GM18873 (cell line): ENCODE measurements at regions not wholly inside any gene's neighbourhood (a gene's known extent, or its start where the extent isn't known, plus 50 kb on each side); places are given as distances from the start of the nearest gene placed in this dataset.
"Not testable (repeated sequence)": the region's sequence is repeated elsewhere in the genome, so short reads cannot be mapped to it uniquely, and the experiment has no call there.

Source experiments
- ATAC-seq: cut with Tn5 transposase; IDR thresholded peaks from one replicate; pipeline ENCODE4 v1.9.1; 2021; ENCODE audit warnings: mild to moderate bottlenecking, moderate library complexity, moderate number of reproducible peaks; ENCODE audit not compliant: unreplicated experiment, low FRiP score

- ATAC-seq, result no peak
These were observed 375.4 kb downstream of the LTN1 start for GRCh38 chr21:28617300-28617699.

- no peak for ATAC-seq
These were observed 377.4 kb downstream of the LTN1 start for GRCh38 chr21:28615276-28615675.

- ATAC-seq, result no peak
These were observed 377.9 kb downstream of the LTN1 start for GRCh38 chr21:28614791-28615190.

- no peak for ATAC-seq
These were observed 384.0 kb downstream of the LTN1 start for GRCh38 chr21:28608646-28609045.

GRCh38 chr21:28607545-28607944 lies 385.1 kb downstream of the LTN1 start:
- ATAC-seq, result no peak

- peak; percentile 95 for ATAC-seq
These were observed 387.6 kb downstream of the LTN1 start for GRCh38 chr21:28604946-28605537.

- ATAC-seq, result no peak
These were observed 390.1 kb downstream of the LTN1 start for GRCh38 chr21:28602546-28602945.

GRCh38 chr21:28598214-28598613 lies 394.5 kb downstream of the LTN1 start:
- no peak for ATAC-seq

- no peak for ATAC-seq
These were observed 400.3 kb downstream of the LTN1 start for GRCh38 chr21:28592205-28592865.

- no peak for ATAC-seq
These were observed 402.0 kb downstream of the LTN1 start for GRCh38 chr21:28590676-28591075.

GRCh38 chr21:28590026-28590425 lies 402.7 kb downstream of the LTN1 start:
- ATAC-seq, result no peak

GRCh38 chr21:28588997-28589396 lies 403.7 kb downstream of the LTN1 start:
- ATAC-seq, result no peak

- ATAC-seq, result no peak
These were observed 404.9 kb downstream of the LTN1 start for GRCh38 chr21:28587748-28588147.

- ATAC-seq, result no peak
These were observed 410.7 kb downstream of the LTN1 start for GRCh38 chr21:28581976-28582375.

- not testable (repeated sequence) for ATAC-seq
These were observed 411.4 kb downstream of the LTN1 start for GRCh38 chr21:28581311-28581731.

- ATAC-seq, result no peak
These were observed 412.1 kb downstream of the LTN1 start for GRCh38 chr21:28580585-28580984.

- ATAC-seq, result no peak
These were observed 412.6 kb downstream of the LTN1 start for GRCh38 chr21:28579986-28580550.

- no peak for ATAC-seq
These were observed 424.0 kb downstream of the LTN1 start for GRCh38 chr21:28568692-28569091.

GRCh38 chr21:28563933-28564332 lies 428.7 kb downstream of the LTN1 start:
- not testable (repeated sequence) for ATAC-seq

- ATAC-seq, result no peak
These were observed 430.9 kb downstream of the LTN1 start for GRCh38 chr21:28561772-28562171.

GRCh38 chr21:28554660-28555475 lies 437.8 kb downstream of the LTN1 start:
- no peak for ATAC-seq
